ENCODE measurements at regions not wholly inside any gene's neighbourhood (a gene's known extent, or its start where the extent isn't known, plus 50 kb on each side); places are given as distances from the start of the nearest gene placed in this dataset.

- TF ChIP-seq CTCF (conservative IDR thresholded peaks at IDR 0.05), result no peak
- no peak for TF ChIP-seq ZFX (IDR thresholded peaks at IDR 0.05)
Measured at GRCh38 chrX:10086676-10087075, 70.1 kb upstream of the CLCN4 start.
